Kidney (tissue), 13 donors: ENCODE measurements at regions not wholly inside any gene's neighbourhood (a gene's known extent, or its start where the extent isn't known, plus 50 kb on each side); places are given as distances from the start of the nearest gene placed in this dataset.

Experiments
- DNase-seq, 5 donors: peaks; one replicate each; pipeline ENCODE4 v3.0.0-alpha.2; 2013 to 2020
- FAIRE-seq: peaks from 2 replicates; lab custom pipeline; 2012; peaks lifted over from hg19 to GRCh38; lab: Jason Lieb, UNC
- H3K27ac ChIP-seq, 2 donors: one replicate each; pipeline ENCODE4 v1.7.0; 2013; ENCODE audit warnings: low read depth in 2 of 2, low read length in 2 of 2, inconsistent platforms in 1 of 2
- H3K27me3 ChIP-seq: one replicate; pipeline ENCODE4 v1.7.1; 2013; ENCODE audit warnings: low read length, inconsistent platforms; ENCODE audit not compliant: control insufficient read depth, insufficient read depth
- H3K36me3 ChIP-seq, 3 donors: one replicate each; pipeline versions ENCODE4 v1.7.0 to v1.7.1; 2013; ENCODE audit warnings: low read length in 3 of 3, control low read depth in 1 of 3, inconsistent platforms in 1 of 3; ENCODE audit not compliant: insufficient read depth in 3 of 3, control insufficient read depth in 2 of 3
- H3K4me1 ChIP-seq, 3 donors: one replicate each; pipeline versions ENCODE4 v1.7.0 to v1.7.1; 2013; ENCODE audit warnings: low read length in 3 of 3, inconsistent platforms in 1 of 3, low read depth in 1 of 3; ENCODE audit not compliant: control insufficient read depth in 2 of 3, insufficient read depth in 2 of 3
- H3K4me3 ChIP-seq, 3 donors: one replicate each; pipeline versions ENCODE4 v1.7.0 to v1.8.1; 2013; ENCODE audit warnings: low read length in 3 of 3, control low read depth in 1 of 3, inconsistent platforms in 1 of 3
- H3K9ac ChIP-seq, 3 donors: one replicate each; pipeline versions ENCODE4 v1.7.0 to v1.7.1; 2013; ENCODE audit warnings: low read length in 3 of 3, control low read depth in 1 of 3, inconsistent platforms in 1 of 3
- H3K9me3 ChIP-seq, 3 donors: one replicate each; pipeline versions ENCODE4 v1.7.0 to v1.7.1; 2013; ENCODE audit warnings: low read length in 3 of 3, control low read depth in 1 of 3, inconsistent platforms in 1 of 3; ENCODE audit not compliant: control insufficient read depth in 2 of 3, insufficient read depth in 1 of 3
- intact Hi-C: fragments of 100-400 bp; cut with DNase I; formaldehyde crosslinking; loops from one replicate; pipeline ENCODE4 v1.11.1; 2022
- TF ChIP-seq, protein P1 (sequence below): IDR thresholded peaks from 3 replicates; pipeline ENCODE4 v1.5.1; 2012; ENCODE audit warnings: mild to moderate bottlenecking, moderate library complexity, borderline replicate concordance; ENCODE audit not compliant: insufficient read depth; ENCODE audit errors: extremely low read depth
- donor health status: control.
- donor health status: control.
- donor health status: control.
- donor health status: control.
- donor health status: control.
- donor health status: DM: yes; HTN: yes; CAD: no.
- donor health status: Normal renal cell carcinoma (clear cell type).

DNA sequence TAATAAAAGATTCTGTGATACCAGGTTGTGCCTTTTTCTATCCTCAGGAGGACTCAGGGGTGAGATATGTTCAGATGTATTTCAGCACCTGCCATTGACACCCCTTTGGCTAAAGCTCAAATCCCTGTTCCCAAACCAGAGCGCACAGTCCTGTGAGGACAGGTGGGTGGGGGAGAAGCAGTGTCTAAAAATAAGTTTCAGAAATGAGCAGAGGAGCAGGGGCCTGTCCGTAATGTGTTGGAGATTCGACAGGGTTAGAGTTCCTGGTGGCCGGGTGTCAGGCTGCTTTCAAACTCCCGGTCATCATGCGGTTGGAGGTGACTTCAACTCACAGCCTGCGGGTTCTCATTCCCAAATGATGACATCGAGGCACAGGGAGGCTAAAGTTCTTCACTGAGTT lies 211.5 kb downstream of the KLF6 start:
- no peaks in the 10 kb centered on the region for H3K9me3 ChIP-seq
- H3K36me3 ChIP-seq: no peaks in the 10 kb centered on the region
- FAIRE-seq (no peak), DNase-seq (no peak)
- no peak overlapping the region for H3K27ac ChIP-seq
- intact Hi-C loops: no loop called here
- H3K4me1 ChIP-seq: no peaks in the 10 kb centered on the region
- H3K9ac ChIP-seq: no peak overlapping the region
- TF ChIP-seq, protein P1, sequence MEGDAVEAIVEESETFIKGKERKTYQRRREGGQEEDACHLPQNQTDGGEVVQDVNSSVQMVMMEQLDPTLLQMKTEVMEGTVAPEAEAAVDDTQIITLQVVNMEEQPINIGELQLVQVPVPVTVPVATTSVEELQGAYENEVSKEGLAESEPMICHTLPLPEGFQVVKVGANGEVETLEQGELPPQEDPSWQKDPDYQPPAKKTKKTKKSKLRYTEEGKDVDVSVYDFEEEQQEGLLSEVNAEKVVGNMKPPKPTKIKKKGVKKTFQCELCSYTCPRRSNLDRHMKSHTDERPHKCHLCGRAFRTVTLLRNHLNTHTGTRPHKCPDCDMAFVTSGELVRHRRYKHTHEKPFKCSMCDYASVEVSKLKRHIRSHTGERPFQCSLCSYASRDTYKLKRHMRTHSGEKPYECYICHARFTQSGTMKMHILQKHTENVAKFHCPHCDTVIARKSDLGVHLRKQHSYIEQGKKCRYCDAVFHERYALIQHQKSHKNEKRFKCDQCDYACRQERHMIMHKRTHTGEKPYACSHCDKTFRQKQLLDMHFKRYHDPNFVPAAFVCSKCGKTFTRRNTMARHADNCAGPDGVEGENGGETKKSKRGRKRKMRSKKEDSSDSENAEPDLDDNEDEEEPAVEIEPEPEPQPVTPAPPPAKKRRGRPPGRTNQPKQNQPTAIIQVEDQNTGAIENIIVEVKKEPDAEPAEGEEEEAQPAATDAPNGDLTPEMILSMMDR: no peak
- no peaks in the 10 kb centered on the region for H3K27me3 ChIP-seq
- H3K4me3 ChIP-seq: no peak overlapping the region

DNA sequence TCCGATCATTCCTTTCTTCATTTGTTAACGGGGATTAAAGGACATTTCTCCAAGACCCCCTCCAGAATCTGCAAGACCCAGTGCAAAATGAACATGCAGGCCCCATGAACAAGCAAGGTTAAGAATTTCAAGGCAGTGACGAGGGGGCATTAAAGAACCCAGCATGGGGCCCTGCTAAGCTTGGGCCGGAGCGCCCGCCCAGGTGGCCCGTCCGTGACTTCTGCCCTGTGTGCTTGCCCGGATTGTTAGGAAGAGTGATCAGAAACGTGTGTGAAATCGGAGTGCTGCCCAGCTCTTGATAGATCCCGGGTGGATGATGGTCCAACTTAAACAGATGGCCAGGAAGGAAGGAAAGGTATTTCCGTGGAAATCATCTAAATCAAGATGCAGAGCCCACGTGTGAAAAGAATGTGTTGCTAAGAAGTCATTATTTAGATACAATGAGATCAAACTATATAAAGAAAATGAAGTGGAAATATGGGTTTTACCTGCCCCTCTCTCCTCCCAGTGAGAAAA lies 213.6 kb downstream of the KLF6 start:
- no peak for FAIRE-seq
- H3K27me3 ChIP-seq: no peaks in the 10 kb centered on the region
- H3K9me3 ChIP-seq: no peaks in the 10 kb centered on the region
- no peak overlapping the region for H3K9ac ChIP-seq
- no peaks in the 10 kb centered on the region for H3K36me3 ChIP-seq
- no peak for DNase-seq
- no peak overlapping the region for H3K27ac ChIP-seq
- TF ChIP-seq, protein P1: no peak
- intact Hi-C loops: no loop called here
- no peak overlapping the region for H3K4me3 ChIP-seq
- no peaks in the 10 kb centered on the region for H3K4me1 ChIP-seq

DNA sequence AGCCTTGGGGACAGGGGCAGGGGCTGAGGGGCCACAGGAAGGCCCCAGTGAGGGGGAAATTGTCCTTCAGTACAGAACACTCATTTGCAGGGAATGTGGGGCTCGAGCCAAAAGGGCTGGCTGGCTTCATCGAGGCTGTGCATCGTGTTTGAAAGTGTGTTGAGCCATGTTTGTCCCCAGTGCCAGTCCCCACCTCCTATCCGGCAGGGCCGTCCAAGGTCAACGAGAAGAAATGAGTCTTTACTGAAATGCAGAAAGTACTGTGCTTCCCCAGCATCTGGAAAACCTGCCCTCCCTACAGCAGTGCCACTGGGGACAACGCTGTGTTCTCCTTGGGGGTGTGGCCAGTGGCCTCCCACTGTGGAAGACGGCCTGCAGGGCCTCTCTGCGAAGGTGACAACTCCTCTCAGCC lies 214.1 kb downstream of the KLF6 start:
- H3K36me3 ChIP-seq: no peaks in the 10 kb centered on the region
- no peak overlapping the region for H3K27ac ChIP-seq
- no peaks in the 10 kb centered on the region for H3K27me3 ChIP-seq
- no peak overlapping the region for H3K9ac ChIP-seq
- FAIRE-seq (no peak), DNase-seq (no peak)
- H3K4me3 ChIP-seq: no peak overlapping the region
- H3K4me1 ChIP-seq: no peaks in the 10 kb centered on the region
- intact Hi-C loops: no loop called here
- H3K9me3 ChIP-seq: no peaks in the 10 kb centered on the region
- TF ChIP-seq, protein P1: no peak

DNA sequence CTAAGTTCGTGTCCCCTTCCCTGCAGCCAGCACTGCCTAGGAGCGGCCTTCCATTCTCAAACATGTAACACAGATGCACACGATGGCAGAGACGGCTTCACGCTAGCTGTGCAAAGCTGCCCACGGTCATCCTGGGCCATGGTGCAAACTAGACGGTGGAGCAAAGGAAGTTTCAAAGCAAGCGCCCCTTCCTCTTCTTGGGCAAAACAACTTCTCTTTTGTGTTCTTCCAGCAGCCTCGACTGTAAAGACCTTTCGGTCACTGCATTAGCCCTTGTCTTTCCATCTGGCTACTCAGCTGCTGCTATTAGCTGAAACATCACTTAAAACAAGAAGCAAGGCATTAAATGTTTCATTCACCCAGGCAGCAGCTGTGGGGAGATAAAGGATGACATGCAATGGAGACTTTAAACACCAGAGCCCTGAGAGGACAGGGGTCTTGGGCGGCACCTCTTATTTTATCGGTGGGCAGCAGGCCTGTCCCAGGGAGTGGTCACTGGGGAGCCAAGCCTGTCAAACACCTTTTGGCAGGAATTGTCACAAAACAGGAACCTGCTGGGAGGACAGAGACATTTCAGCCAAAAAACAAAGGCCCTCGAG lies 214.8 kb downstream of the KLF6 start:
- TF ChIP-seq, protein P1: no peak
- DNase-seq (no peak), FAIRE-seq (no peak)
- Histone ChIP-seq H3K27me3 (no peaks in the 10 kb centered on the region), H3K36me3 (no peaks in the 10 kb centered on the region), H3K9me3 (no peaks in the 10 kb centered on the region), H3K4me3 (no peak overlapping the region), H3K4me1 (no peaks in the 10 kb centered on the region), H3K9ac (no peak overlapping the region), H3K27ac (no peak overlapping the region)
- intact Hi-C loops: no loop called here
